ENCODE measurements at regions not wholly inside any gene's neighbourhood (a gene's known extent, or its start where the extent isn't known, plus 50 kb on each side); places are given as distances from the start of the nearest gene placed in this dataset.

DNA sequence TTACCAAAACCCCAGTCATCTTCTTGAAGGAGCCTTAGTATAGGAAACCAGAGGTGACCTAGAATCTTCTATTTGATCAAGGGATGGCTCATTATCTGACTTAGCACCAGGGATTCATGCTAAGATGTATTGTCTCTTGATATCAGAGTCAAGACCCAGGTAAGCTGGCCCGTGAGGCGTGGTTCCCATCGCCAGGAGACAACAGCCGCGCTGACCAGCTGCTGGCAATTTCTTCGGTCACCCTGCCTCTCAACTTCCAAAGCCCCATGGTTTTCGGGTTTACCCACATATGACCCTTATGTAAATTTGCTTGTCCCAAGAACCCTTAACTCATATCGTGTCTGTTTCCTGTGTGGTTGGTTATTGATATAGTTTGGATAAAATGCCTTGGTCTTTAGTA, 77.7 kb upstream of the VSTM2B start:
- TF ChIP-seq, protein P1, sequence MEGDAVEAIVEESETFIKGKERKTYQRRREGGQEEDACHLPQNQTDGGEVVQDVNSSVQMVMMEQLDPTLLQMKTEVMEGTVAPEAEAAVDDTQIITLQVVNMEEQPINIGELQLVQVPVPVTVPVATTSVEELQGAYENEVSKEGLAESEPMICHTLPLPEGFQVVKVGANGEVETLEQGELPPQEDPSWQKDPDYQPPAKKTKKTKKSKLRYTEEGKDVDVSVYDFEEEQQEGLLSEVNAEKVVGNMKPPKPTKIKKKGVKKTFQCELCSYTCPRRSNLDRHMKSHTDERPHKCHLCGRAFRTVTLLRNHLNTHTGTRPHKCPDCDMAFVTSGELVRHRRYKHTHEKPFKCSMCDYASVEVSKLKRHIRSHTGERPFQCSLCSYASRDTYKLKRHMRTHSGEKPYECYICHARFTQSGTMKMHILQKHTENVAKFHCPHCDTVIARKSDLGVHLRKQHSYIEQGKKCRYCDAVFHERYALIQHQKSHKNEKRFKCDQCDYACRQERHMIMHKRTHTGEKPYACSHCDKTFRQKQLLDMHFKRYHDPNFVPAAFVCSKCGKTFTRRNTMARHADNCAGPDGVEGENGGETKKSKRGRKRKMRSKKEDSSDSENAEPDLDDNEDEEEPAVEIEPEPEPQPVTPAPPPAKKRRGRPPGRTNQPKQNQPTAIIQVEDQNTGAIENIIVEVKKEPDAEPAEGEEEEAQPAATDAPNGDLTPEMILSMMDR (conservative IDR thresholded peaks at IDR 0.05; ENCODE audit: low read length): no peak
- TF ChIP-seq EZH2phosphoT487 (IDR thresholded peaks at IDR 0.05; ENCODE audit: borderline replicate concordance, low read depth, low read length): no peak
